HCT116 (cell line): ENCODE measurements at regions not wholly inside any gene's neighbourhood (a gene's known extent, or its start where the extent isn't known, plus 50 kb on each side); places are given as distances from the start of the nearest gene placed in this dataset.

Source experiments
- ATAC-seq: fragments of 200-7000 bp; cut with Tn5 transposase; 2 replicates; pipeline ENCODE4 v1.9.1; 2020; ENCODE audit warnings: mild to moderate bottlenecking, moderate library complexity
- BruUV-seq: library from RNA; stranded (reverse); fragments of 400-500 nt; replicated peaks from 2 replicates; lab custom pipeline; 2021; lab: Mats Ljungman, UMichigan
- CTCF ChIA-PET: fragments of 300-600 bp; sonication (Branson Sonifier 250); formaldehyde crosslinking; loops from one replicate; lab custom pipeline; 2021; ENCODE audit warnings: antibody characterized with exemption; lab: Charles Lee
- POLR2A ChIA-PET: fragments of 300-600, 350-600 bp; sonication (Branson Sonifier 250); formaldehyde crosslinking; loops from one replicate; lab custom pipeline; 2021; ENCODE audit warnings: antibody characterized with exemption; lab: Charles Lee
- RAD21 ChIA-PET, 2 experiments: fragments of 300-600 bp; sonication (Branson Sonifier 250); formaldehyde crosslinking; loops; one replicate each; lab custom pipeline; 2023; ENCODE audit warnings: low total read pairs in 2 of 2; ENCODE audit not compliant: uncharacterized antibody in 2 of 2, unreplicated experiment in 2 of 2, low non-redundant PET in 1 of 2; lab: Charles Lee
- DNase-seq: peaks from one replicate; pipeline ENCODE4 v3.0.0-alpha.2; 2010; ENCODE audit warnings: low read depth, low spot score
- H2AFZ ChIP-seq: fragments of 200-600 bp; shearing (Covaris generic), sonication (generic); 2 replicates; pipeline ENCODE4 v1.6.1; 2017; ENCODE audit warnings: low read depth, mixed run types, mixed read lengths, antibody characterized with exemption, low read length; ENCODE audit not compliant: poor library complexity, severe bottlenecking
- H3K27ac ChIP-seq: 2 replicates; pipeline ENCODE4 v1.5.1; 2012; ENCODE audit warnings: low read depth, low read length
- H3K27me3 ChIP-seq: fragments of 200-600 bp; sonication (generic); 2 replicates; pipeline ENCODE4 v1.6.1; 2016; ENCODE audit warnings: mixed run types, low read length, mixed read lengths; ENCODE audit not compliant: insufficient read depth
- H3K36me3 ChIP-seq, 2 experiments: fragments of 200-500 bp in 1 of 2; fragments of 200-600 bp in 1 of 2; sonication (Bioruptor generic) in 1 of 2; sonication (generic) in 1 of 2; 2 replicates each; pipeline versions ENCODE4 v1.5.1 to v1.6.1; 2014 to 2016; ENCODE audit warnings: low read length in 2 of 2, inconsistent platforms in 1 of 2, mixed read lengths in 1 of 2, mixed run types in 1 of 2; ENCODE audit not compliant: insufficient read depth in 2 of 2, control insufficient read depth in 1 of 2
- H3K4me1 ChIP-seq, 2 experiments: fragments of 200-600 bp in 1 of 2; sonication (generic) in 1 of 2; 2 replicates each; pipeline versions ENCODE4 v1.5.1 to v1.6.1; 2012 to 2017; ENCODE audit warnings: low read length in 2 of 2, inconsistent platforms in 1 of 2, mild to moderate bottlenecking in 1 of 2, mixed read lengths in 1 of 2, mixed run types in 1 of 2, moderate library complexity in 1 of 2; ENCODE audit not compliant: insufficient read depth in 2 of 2, control insufficient read depth in 1 of 2
- H3K4me2 ChIP-seq: fragments of 200-600 bp; sonication (generic); 2 replicates; pipeline ENCODE4 v1.6.1; 2017; ENCODE audit warnings: mixed run types, low read length, mixed read lengths
- H3K4me3 ChIP-seq, 2 experiments: fragments of 200-600 bp in 1 of 2; sonication (generic) in 1 of 2; replicated peaks in 1 of 2; 2 replicates each; pipeline ENCODE4 v1.5.1; 2011 to 2016; ENCODE audit warnings: low read length in 2 of 2, control low read depth in 1 of 2, low read depth in 1 of 2, mild to moderate bottlenecking in 1 of 2, mixed read lengths in 1 of 2, mixed run types in 1 of 2
- H3K79me2 ChIP-seq: fragments of 200-600 bp; sonication (generic); 2 replicates; pipeline ENCODE4 v1.6.1; 2017; ENCODE audit warnings: mild to moderate bottlenecking, mixed run types, low read length, moderate library complexity, mixed read lengths; ENCODE audit not compliant: insufficient read depth
- H3K9ac ChIP-seq: fragments of 200-600 bp; sonication (generic); 2 replicates; pipeline ENCODE4 v1.6.1; 2016; ENCODE audit warnings: low read length, mixed read lengths
- H3K9me2 ChIP-seq: fragments of 200-600 bp; sonication (generic), shearing (Covaris generic); 2 replicates; pipeline ENCODE4 v1.6.1; 2017; ENCODE audit warnings: mixed run types, mild to moderate bottlenecking, moderate library complexity; ENCODE audit not compliant: insufficient read depth
- H3K9me3 ChIP-seq, 2 experiments: fragments of 200-500 bp in 1 of 2; fragments of 200-600 bp in 1 of 2; sonication (Bioruptor generic) in 1 of 2; sonication (generic) in 1 of 2; 2 replicates each; pipeline ENCODE4 v1.6.1; 2014 to 2017; ENCODE audit warnings: low read length in 2 of 2, mixed read lengths in 2 of 2, inconsistent platforms in 1 of 2, low read depth in 1 of 2, mild to moderate bottlenecking in 1 of 2, mixed run types in 1 of 2, moderate library complexity in 1 of 2; ENCODE audit not compliant: control insufficient read depth in 1 of 2, insufficient read depth in 1 of 2
- H4K20me1 ChIP-seq: fragments of 200-600 bp; sonication (generic), shearing (Covaris generic); 2 replicates; pipeline ENCODE4 v1.6.1; 2017; ENCODE audit warnings: mixed run types, mild to moderate bottlenecking, moderate library complexity; ENCODE audit not compliant: insufficient read depth
- CBX3 ChIP-seq: IDR thresholded peaks from 2 replicates; pipeline ENCODE4 v1.6.1; 2012; ENCODE audit warnings: low read depth
- CEBPB ChIP-seq: IDR thresholded peaks from 2 replicates; pipeline ENCODE4 v1.6.1; 2012; ENCODE audit warnings: low read depth
- CTCF ChIP-seq, 3 experiments: fragments of 200-600 bp in 1 of 3; sonication (generic) in 1 of 3; IDR thresholded peaks in 2 of 3; conservative IDR thresholded peaks in 1 of 3; 2 replicates each; pipeline ENCODE4 v1.5.1; 2012 to 2017; ENCODE audit warnings: low read depth in 2 of 3, low read length in 2 of 3, antibody characterized with exemption in 1 of 3, borderline replicate concordance in 1 of 3, control low read depth in 1 of 3, mild to moderate bottlenecking in 1 of 3, mixed read lengths in 1 of 3, mixed run types in 1 of 3, moderate library complexity in 1 of 3; ENCODE audit not compliant: insufficient read depth in 1 of 3
- JUND ChIP-seq: IDR thresholded peaks from 2 replicates; pipeline ENCODE4 v1.6.1; 2012
- POLR2A ChIP-seq: IDR thresholded peaks from 2 replicates; pipeline ENCODE4 v1.7.0; 2011; ENCODE audit warnings: borderline replicate concordance; ENCODE audit not compliant: insufficient read depth, insufficient read length; ENCODE audit errors: extremely low read depth
- POLR2AphosphoS5 ChIP-seq: IDR thresholded peaks from 2 replicates; pipeline ENCODE4 v1.6.1; 2011; ENCODE audit warnings: mild to moderate bottlenecking, low read depth, low read length, moderate library complexity
- SP1 ChIP-seq: IDR thresholded peaks from 2 replicates; pipeline ENCODE4 v1.6.1; 2012; ENCODE audit warnings: low read depth
- TCF7L2 ChIP-seq: IDR thresholded peaks from 2 replicates; pipeline ENCODE4 v1.7.0; 2011; ENCODE audit warnings: borderline replicate concordance, inconsistent platforms; ENCODE audit not compliant: insufficient read depth, insufficient read length; ENCODE audit errors: extremely low read depth
- YY1 ChIP-seq: IDR thresholded peaks from 2 replicates; pipeline ENCODE4 v1.6.1; 2011; ENCODE audit warnings: low read length, low read depth, moderate library complexity, mild to moderate bottlenecking; ENCODE audit not compliant: insufficient replicate concordance; ENCODE audit errors: extremely low read depth
- ZFX ChIP-seq: fragments of 450-650 bp; IDR thresholded peaks from 2 replicates; pipeline ENCODE4 v1.6.1; 2017
- ZNF274 ChIP-seq: fragments of 200-500 bp; sonication (Bioruptor generic); IDR thresholded peaks from 2 replicates; pipeline ENCODE4 v1.6.1; 2014; ENCODE audit warnings: mild to moderate bottlenecking, low read depth, low read length, inconsistent platforms
- intact Hi-C: fragments of 100-400 bp; cut with micrococcal nuclease; formaldehyde crosslinking; loops from 2 replicates; pipeline ENCODE4 v1.10.0; 2022
- TF ChIP-seq, protein P1 (sequence below): IDR thresholded peaks from 2 replicates; pipeline ENCODE4 v1.6.1; 2012

DNA sequence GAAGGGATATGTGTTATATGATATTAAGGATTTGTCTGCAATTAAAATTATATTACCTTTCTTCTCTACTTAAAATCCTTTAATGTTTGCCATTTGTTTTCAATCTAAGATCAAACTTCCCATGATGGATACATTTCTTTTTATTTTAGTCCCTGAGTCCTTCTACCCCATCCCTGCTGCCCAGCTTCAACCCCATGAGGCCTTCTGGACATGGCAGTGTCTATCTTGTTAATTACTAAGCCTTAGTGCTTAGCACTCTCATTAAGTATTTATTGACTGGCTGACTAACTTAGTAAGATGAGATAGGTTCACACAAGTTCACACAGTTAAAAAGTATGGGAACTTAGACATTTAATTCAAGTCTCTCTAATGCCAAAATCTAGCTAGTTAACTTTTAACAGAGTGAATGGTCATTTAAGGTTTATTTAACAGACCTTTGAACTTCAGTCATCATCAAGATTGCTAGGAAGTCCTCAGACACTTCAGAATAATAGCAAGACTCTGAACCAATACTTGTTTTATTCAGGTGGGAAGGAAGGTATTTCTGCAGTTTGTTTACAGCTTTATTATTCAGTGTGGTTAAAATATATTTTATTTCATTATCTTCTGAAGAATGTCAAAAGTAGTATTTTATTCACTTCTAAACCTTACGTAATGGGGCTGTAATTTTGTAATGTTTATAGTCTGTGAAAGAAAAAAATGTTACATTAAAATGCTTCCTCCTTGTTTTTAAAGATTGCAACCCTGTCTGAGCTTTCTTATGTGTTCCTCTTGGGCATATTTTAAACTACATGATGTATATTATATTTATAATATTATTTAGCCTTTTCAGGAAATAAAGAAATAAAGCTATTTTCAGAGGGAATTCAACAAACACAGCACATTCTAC, 848.9 kb downstream of the REEP3 start:
- H3K27ac ChIP-seq, result no peak overlapping the region
- no peak overlapping the region for H3K9ac ChIP-seq
- POLR2A ChIA-PET, result no interaction called here
- no peaks in the 10 kb centered on the region for H3K79me2 ChIP-seq
- no peak for TF ChIP-seq CEBPB
- TF ChIP-seq, protein P1, sequence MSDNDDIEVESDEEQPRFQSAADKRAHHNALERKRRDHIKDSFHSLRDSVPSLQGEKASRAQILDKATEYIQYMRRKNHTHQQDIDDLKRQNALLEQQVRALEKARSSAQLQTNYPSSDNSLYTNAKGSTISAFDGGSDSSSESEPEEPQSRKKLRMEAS, result no peak
- no peak for TF ChIP-seq POLR2AphosphoS5
- no peak for TF ChIP-seq YY1
- TF ChIP-seq SP1, result no peak
- no peak for TF ChIP-seq TCF7L2
- TF ChIP-seq ZNF274, result no peak
- no peak for TF ChIP-seq ZFX
- TF ChIP-seq CBX3, result no peak
- no peak for TF ChIP-seq CTCF (IDR thresholded peaks at IDR 0.05 in 2 of 3, conservative IDR thresholded peaks at IDR 0.05 in 1 of 3; ENCODE audit: borderline replicate concordance in 1 of 3, insufficient read depth in 1 of 3, low read depth in 2 of 3, low read length in 2 of 3)
- no peak for TF ChIP-seq POLR2A
- no peak for TF ChIP-seq JUND
- H2AFZ ChIP-seq, result no peak overlapping the region
- no peak overlapping the region for H3K4me3 ChIP-seq
- no peak for DNase-seq
- H3K9me3 ChIP-seq, result no peaks in the 10 kb centered on the region
- intact Hi-C loops, result loop anchor here (10.0 kb wide), 1 partner anchor 255 kb away; no protein-coding TSS in a partner anchor
- RAD21 ChIA-PET, result no interaction called here
- CTCF ChIA-PET, result interaction anchor here (1.4 kb wide), 1 partner anchor 10 kb away, joined by 4 read pairs; no protein-coding TSS in a partner anchor
- H3K4me2 ChIP-seq, result no peak overlapping the region
- no peaks in the 10 kb centered on the region for H3K36me3 ChIP-seq
- H4K20me1 ChIP-seq, result no peaks in the 10 kb centered on the region
- no peaks in the 10 kb centered on the region for H3K27me3 ChIP-seq
- BruUV-seq, result no TSS peak
- H3K9me2 ChIP-seq, result no peaks in the 10 kb centered on the region
- no peaks in the 10 kb centered on the region for H3K4me1 ChIP-seq
- no peak for ATAC-seq
